ENCODE measurements at regions not wholly inside any gene's neighbourhood (a gene's known extent, or its start where the extent isn't known, plus 50 kb on each side); places are given as distances from the start of the nearest gene placed in this dataset.

GRCh38 chr4:17134565-17134964 is 236.1 kb upstream of the LDB2 start:
- TF ChIP-seq, protein P1, sequence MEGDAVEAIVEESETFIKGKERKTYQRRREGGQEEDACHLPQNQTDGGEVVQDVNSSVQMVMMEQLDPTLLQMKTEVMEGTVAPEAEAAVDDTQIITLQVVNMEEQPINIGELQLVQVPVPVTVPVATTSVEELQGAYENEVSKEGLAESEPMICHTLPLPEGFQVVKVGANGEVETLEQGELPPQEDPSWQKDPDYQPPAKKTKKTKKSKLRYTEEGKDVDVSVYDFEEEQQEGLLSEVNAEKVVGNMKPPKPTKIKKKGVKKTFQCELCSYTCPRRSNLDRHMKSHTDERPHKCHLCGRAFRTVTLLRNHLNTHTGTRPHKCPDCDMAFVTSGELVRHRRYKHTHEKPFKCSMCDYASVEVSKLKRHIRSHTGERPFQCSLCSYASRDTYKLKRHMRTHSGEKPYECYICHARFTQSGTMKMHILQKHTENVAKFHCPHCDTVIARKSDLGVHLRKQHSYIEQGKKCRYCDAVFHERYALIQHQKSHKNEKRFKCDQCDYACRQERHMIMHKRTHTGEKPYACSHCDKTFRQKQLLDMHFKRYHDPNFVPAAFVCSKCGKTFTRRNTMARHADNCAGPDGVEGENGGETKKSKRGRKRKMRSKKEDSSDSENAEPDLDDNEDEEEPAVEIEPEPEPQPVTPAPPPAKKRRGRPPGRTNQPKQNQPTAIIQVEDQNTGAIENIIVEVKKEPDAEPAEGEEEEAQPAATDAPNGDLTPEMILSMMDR (IDR thresholded peaks at IDR 0.05; ENCODE audit: low read depth, low read length), result no peak
- no peak overlapping the region for H3K4me3 ChIP-seq (ENCODE audit: low read depth, low read length)

DNA sequence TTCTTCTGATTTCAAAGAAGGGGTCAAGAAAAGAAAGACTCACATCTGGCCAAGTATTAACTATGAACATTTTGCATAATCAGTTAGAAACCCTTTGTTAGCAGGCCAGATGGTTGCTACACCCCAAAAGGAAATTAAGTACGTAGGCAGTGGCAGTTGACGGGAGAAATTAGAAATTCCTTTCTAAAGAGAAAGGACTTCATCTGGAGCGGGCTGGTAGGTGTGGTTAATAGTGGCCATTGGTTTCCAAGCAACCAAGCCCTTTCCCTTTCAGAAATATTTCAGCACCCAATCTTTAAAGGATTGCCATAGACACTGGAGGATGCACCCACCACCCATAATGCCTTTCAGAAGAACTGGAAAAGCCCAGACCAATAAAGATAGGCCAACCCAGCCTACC is 235.7 kb upstream of the LDB2 start:
- no peak overlapping the region for H3K4me3 ChIP-seq (ENCODE audit: low read depth, low read length)
- TF ChIP-seq, protein P1 (IDR thresholded peaks at IDR 0.05; ENCODE audit: low read depth, low read length), result no peak

DNA sequence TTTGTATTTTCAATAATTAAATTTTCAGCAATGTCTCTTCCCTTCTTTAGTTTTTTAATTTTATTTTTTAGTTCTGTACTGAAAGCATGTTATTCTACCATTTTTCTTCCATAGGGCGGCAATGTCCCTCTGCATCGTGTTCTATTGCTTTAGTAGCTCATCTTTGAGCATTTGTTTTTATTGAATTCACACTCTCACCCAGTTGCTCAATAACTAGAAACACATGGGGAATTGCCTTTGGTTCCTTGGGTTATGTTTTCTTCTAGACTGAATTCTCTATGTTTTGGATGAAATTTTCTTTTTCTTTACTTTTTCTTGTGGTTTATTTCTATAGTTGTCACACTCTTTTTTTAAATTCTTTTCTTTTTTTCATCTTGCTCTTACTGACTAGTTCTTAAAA is 233.8 kb upstream of the LDB2 start:
- TF ChIP-seq, protein P1 (IDR thresholded peaks at IDR 0.05; ENCODE audit: low read depth, low read length), result no peak
- H3K4me3 ChIP-seq (ENCODE audit: low read depth, low read length), result no peak overlapping the region

GRCh38 chr4:17128268-17128667 is 229.8 kb upstream of the LDB2 start:
- TF ChIP-seq, protein P1 (IDR thresholded peaks at IDR 0.05; ENCODE audit: low read depth, low read length), result no peak
- no peak overlapping the region for H3K4me3 ChIP-seq (ENCODE audit: low read depth, low read length)

- H3K4me3 ChIP-seq (ENCODE audit: low read depth, low read length), result no peak overlapping the region
- TF ChIP-seq, protein P1 (IDR thresholded peaks at IDR 0.05; ENCODE audit: low read depth, low read length), result no peak
Measured at GRCh38 chr4:17126321-17126966, 228.0 kb upstream of the LDB2 start.

DNA sequence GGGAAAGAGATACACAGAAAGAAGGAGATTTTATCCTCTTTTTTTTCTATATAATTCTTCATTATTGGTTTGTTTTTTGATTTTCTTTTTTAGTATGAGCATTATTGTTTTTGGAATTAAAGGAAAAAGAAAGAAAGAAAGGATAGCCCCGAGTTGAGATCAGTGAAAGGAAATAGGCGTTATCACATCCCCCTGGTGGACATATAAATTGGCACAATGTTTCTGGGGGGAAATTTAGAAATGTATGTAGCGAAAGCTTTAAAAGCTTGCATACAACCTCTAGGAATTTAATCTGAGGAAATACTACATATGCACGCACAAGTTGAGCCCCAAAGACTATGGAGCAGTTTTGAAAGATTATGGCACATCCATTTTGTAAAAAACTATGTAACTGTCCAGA is 226.3 kb upstream of the LDB2 start:
- TF ChIP-seq, protein P1 (IDR thresholded peaks at IDR 0.05; ENCODE audit: low read depth, low read length), result no peak; the same call in 1 of the 2 replicates
- no peak overlapping the region for H3K4me3 ChIP-seq (ENCODE audit: low read depth, low read length)

- no peak overlapping the region for H3K4me3 ChIP-seq (ENCODE audit: low read depth, low read length)
- TF ChIP-seq, protein P1 (IDR thresholded peaks at IDR 0.05; ENCODE audit: low read depth, low read length), result no peak
Measured at GRCh38 chr4:17120761-17121160, 222.3 kb upstream of the LDB2 start.

Measured in WI38 (cell line).